Middle frontal gyrus (tissue), 1 donor: ENCODE measurements at regions not wholly inside any gene's neighbourhood (a gene's known extent, or its start where the extent isn't known, plus 50 kb on each side); places are given as distances from the start of the nearest gene placed in this dataset.
A peak's percentile ranks its signal among the peaks of the same experiment; 100 is the strongest.
"Not testable (repeated sequence)": the region's sequence is repeated elsewhere in the genome, so short reads cannot be mapped to it uniquely, and the experiment has no call there.

Source experiments
- DNase-seq: peaks from one replicate; pipeline ENCODE4 v3.0.0-alpha.2; 2015; ENCODE audit warnings: low spot score; ENCODE audit errors: extremely low spot score

DNA sequence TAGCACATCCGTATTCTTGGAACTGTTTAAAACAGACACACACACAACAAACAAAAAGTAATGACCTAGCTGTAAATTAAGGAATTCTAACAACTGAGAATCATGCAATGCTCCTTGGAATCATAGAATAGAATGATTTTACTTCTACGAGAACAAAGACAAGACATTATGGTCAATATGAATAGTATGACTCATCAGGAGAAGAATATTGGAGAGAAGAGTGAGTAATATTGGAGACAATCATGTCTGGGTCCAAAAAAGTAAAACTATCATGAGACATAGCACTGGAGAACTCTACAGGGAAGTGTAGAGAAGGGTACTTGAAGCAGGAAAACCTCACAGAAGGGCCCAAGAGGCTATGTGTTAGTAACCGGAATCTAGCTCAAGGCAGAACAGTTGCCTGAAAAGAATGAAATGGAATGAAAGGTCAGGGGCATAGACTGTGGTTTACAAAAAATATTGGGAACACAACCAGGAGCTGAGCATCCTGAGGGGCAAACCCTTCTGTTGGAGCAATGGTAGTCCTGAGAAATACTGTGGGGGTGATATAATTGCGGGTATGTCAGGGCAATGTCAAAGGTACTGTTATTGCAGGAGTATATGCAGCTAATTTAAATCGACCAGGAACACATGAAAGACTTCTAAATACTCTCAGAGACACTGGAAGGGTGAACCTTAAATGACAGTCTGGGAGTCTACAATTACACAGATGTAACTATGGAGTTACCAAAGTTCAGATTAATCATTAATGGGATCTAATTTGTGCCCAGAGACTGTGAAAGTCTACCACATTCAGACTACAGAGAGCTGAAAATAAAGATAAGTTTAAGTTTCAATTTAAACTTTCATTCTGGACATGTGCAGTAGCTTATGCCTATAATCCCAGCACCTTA lies 201.2 kb downstream of the BCHE start:
- DNase-seq: no peak

DNA sequence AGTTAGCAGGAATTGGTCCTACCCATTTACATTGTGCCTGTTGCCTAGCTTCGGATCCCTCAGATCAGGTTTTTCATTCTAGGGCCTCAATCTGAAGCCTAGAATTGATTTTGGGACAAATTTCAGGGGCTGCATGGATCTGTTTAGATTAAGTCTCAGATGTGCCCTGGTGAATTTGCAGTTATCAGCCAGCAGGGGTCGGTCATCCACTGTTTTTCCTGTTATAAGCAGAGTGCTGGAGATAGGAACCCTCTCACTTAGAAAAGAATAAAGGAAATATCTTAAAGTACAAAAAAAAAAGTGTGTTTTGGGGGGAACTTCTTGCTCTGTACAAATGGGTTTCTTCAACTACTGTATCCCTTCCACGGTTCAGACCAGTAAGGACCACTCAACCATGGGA lies 212.5 kb downstream of the BCHE start:
- no peak for DNase-seq

DNA sequence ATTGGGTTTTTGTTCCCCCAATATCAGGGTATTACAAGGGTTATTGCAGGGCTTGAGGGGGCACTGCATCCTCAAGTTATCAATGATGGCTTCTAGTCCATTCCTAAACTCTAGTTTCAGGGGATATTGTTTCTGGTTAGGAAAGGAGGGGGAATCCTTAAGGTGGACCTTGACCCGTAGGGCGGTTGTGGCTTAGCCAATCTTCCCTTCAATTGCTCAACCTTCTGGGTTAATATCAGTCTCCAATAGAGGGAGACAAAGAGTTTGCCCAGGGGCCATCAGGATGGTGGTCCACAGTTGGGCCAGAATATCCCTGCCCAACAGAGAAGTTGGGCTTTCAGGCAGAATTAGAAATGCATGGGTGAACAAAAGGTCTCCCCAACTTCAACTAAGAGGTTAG lies 214.9 kb downstream of the BCHE start:
- no peak for DNase-seq

DNA sequence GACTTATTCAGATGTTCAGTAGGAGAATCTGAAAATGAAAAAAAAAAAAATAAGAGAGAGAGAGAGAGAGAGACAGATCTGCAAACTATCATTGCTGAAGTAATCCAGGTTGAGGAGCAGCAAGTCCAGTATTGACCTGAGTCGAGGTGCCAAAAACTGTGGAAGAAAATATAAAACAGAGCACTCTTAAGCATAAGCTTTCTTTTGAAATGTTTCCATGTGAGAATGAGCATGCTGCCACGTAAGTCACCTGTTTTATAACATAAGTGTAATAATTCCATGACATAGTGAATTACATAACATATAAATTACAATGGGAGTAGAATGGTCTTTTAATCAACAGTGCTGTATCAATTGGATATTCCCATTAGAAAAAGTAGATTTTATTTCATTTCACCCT lies 218.2 kb downstream of the BCHE start:
- DNase-seq: no peak

DNA sequence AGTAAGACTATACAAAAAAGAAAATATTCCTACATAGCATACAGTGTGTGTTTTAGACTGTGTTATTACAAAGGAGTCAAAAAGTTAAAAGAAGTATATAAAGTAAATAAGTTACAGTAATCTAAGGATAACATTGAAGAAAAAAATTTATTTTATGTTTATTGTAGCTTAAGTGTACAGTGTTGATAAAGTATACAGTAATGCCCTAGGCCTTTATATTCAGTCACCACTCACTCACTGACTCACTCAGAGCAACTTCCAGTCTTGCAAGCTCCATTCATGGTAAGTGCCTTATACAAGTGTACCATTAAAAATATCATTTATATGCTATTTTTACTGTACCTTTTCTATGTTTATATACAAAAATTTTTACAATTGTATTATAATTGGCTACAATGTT lies 220.1 kb downstream of the BCHE start:
- DNase-seq: no peak

DNA sequence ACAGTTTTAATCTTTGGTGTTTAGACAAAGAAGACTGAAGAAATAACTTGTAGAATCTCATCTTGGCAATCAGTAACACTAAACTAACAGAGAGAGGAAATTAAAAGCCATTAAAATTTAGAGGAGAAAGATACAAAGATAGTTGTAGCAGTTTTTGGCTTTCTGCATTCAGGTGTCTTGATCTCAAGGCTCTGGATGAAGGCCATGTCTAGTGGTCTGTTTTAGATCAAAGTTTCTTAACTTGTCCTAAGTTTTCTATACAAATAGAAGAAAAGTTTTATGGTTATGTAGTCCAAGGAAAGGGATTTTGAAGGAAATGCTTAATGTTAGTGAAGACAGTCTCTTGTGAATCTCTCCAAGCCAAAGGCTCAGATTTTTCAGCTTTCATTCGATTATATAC lies 222.9 kb downstream of the BCHE start:
- no peak for DNase-seq

DNA sequence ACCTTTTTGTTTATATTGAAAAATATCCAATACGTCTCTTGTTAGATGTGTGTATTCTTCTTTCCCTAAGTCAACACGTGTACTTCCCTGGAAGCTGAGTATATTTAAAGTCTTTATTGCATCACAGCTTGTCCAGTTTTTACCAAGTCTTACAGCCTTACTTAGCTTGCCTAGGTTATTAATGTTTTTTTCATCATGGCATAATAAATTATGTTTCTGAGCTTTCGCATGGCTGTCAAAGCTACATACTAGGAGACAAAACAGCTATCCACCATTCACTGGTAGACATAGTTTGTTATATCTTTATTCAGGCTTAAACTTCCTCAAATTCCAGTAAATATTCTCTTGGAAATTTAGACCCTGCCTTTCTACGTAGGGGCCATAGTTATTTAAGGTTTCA lies 224.2 kb downstream of the BCHE start:
- DNase-seq: no peak

DNA sequence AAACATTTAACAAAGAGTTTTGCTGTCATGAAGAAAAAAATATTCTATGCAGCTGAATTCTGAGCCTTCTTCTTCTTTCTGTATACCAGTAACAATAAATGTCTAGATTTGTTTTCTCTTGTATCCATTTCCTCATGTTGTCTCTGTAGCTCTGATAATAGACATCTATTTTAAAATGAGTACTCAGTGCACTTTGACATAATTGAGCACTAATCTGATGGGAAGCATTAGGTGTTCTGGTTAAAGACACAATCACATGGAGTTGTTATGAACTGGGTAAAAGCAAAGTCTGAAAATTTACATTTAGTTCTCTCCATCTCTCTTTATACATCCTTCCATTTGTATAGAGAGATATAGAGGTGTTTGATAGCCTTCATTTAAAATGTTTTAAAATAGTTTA lies 230.0 kb downstream of the BCHE start:
- DNase-seq: no peak

DNA sequence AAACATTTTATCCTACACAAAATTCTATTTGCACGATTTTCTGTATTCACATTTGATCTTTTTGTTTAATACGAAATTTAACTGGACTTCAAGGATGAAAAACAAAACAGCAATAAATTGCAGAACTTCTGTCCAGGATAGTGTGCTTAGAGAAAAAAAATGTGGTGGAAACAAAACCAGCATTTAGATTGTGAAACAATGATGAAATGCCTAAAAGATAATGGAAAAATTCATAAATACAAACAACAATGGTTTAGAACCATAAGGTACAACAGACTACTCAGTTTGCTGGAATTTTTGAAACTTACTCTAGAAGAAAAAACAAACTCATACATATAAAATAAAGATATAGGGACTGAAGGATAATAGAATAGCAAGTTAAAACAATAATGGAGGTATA lies 234.0 kb downstream of the BCHE start:
- no peak for DNase-seq

DNA sequence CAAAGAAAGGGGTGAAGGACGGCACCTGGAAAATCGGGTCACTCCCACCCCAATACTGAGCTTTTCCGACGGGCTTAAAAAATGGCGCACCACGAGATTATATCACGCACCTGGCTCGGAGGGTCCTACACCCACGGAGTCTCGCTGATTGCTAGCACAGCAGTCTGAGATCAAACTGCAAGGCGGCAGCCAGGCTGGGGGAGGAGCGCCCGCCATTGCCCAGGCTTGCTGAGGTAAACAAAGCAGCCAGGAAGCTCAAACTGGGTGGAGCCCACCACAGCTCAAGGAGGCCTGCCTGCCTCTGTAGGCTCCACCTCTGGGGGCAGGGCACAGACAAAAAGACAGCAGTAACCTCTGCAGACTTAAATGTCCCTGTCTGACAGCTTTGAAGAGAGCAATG lies 264.7 kb downstream of the BCHE start:
- DNase-seq: not testable (repeated sequence)

DNA sequence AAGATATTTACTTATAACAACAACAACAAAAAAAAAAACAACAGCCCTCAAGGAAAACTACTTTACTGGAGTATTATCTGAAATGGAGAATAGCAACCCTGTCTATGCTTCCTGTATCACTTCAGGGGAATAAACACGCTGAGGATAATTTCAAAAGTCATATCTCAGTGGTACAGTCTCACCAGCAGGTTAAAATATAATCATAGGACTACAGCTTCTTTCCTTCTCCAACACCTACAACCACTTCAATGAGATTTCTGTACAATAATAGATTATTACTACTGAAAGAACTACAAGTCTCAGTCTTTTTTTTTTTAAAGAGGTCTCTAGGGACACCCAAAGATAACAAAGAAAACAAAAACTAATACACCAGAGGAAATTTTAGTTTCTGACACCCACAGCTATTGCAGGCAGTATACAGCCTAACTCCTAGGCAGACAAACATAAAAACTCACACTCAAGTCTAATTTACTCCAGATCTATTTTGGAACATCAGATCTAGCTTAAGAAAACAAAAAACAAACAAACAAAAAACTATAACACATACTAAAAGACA lies 268.2 kb downstream of the BCHE start:
- no peak for DNase-seq

DNA sequence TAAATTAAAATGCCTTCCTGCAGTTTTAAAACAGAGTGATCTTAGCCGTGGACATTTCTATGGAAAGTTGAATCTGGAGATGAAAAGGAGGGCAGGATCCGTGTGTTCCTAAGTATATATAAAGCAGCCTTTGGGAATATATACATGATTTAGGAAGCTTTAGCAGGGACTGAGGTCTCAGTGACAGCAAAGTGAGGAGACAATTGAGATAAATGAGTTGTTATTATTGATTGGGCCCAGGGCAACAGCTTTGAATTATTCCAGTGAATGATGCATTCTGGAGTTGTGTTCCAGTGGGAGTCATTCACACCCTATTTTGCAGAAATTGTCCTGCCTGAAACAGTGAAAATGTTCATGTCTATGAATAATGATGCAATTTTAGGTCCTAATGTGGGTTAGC lies 281.4 kb downstream of the BCHE start:
- DNase-seq: no peak

DNA sequence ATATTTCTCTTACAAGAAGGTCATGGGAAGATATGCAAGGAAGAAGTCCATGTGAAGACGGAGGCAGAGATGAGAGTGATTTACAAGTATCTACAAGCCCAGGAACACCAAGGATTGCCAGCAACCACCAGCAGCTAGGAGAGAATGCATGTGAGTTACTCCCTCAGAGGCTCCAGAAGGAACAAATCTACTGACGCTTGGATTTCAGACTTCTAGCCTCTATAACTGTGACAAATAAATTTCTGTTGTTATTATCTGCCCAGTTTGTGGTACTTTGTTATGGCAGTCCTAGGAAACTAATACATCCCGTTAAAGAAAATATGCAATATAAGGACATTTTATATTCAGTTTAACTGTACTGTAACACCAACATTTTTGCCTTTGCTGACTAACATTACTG lies 283.9 kb downstream of the BCHE start:
- no peak for DNase-seq

DNA sequence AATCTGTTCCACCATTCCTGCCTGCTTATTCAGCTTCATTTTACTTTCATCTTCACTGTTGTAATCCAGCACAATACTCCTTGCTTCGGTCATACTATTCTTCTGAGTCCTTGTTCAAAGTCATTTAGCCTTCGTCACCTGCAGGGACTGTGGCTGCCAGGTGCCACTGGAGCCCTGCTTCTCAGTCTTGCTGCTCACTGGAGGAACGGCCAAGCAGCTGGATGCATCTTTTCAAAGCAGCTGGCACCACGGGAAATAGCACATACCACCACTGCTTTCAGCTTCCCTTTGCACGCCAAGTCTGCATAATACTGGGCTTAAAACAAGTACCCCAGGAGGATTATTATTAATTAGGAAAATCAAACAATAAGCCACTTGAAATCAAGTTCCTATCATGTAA lies 287.6 kb downstream of the BCHE start:
- DNase-seq: no peak

DNA sequence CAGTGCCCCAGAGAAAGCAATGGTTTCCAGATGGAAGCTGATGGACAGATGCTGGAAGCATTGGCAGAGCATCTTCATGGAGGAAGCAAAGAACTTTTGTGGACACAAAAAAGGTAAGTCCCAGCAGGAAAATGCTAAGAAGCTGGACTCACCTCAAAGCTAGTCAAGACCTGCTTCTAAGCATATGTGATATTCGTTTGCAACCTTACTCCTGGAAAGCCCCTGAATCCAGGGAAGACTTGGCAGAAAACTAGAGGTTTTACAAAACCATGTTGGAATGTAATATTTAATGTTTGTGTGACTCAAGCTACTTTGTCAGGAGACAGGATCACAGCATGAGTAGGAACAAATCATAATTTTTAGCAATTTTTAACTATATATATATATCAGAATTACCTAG lies 288.2 kb downstream of the BCHE start:
- no peak for DNase-seq

DNA sequence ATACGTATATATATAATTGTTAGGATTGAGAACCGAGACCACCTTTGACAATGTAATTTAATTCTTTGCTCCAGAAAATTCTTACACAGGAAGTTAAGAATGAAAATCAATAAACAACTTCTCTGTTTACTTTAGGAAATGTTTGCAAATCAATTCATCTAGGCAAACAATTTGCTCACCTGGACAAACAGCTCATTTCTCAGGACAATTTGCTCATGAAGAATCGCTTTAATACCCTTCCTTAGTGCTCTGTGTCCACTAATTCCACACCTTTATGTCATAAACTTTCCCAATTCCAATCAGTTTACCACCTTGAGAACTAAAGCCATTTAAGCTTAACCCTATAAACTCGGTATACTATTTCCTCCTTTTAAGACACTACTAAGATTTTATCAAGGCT lies 292.2 kb downstream of the BCHE start:
- no peak for DNase-seq

DNA sequence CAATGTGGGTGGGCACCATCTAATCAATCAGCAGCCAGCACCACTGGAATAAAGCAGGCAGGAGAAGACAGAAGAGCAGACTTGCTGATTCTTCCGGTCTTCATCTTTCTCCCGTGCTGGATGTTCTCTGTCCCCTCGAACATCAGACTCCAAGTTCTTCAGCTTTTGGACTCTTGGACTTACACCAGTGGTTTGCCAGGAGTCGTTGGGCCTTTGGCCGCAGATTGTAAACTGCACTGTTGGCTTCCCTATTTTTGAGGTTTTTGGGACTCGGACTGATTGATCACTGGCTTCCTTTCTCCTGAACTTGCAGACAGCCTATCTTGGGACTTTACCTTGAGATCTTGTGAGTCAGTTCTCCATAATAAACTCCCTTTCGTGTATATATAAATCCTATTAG lies 292.8 kb downstream of the BCHE start:
- no peak for DNase-seq

DNA sequence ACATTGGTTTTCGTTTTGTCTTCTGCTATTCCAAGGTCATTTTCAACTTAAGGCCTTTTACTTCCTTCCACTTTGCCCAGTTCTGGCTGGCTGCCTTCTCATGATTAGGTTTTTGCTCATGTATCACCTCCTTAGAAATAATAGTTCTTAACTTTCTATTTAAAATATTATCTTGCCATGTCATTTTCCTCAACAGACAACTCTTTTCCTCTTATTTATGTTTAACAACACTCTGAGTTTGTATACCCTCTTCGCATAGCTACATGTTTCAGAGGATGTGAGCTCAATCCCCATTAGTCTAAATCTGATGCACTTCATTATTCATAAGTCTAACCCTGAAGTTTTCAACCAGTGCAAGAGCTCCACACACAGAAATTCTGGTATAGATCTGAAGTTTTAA lies 299.1 kb downstream of the BCHE start:
- no peak for DNase-seq

DNA sequence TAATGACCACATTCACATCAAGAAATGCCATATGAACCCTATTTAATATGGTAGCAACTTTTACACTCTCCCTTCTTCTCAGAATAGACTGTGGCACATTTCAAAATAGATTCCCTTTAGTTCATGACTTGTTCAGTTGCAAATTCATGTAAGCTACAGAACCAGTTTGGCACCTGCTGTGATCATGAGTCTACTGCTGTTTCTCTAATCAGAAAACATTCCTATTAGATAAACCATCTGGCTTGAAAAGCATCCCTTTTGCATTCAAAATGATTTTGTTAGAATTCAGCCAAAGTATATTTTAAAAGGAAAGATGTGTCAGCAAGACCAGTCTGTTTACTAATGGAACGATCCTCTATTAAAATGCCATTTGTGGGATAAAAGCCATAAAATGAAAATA lies 304.4 kb downstream of the BCHE start:
- peak; percentile 8 for DNase-seq

DNA sequence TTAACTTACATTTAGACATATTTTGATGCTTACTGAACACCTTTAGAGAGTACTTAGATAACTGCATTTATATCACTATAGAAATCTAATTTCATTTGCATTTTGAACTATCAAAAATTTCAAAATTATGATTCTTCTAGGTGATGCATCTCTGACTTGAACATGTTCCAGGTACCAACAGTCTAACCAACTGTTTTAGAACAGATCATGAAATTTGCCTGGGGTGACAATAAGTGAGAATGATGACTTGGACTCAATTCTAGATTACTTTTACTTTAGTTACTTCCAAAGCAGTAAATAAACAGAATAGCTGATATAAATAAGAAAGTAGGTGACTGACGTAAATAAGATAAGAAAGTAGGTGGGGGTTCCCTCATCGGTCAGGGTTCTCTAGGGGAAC lies 307.8 kb downstream of the BCHE start:
- no peak for DNase-seq

DNA sequence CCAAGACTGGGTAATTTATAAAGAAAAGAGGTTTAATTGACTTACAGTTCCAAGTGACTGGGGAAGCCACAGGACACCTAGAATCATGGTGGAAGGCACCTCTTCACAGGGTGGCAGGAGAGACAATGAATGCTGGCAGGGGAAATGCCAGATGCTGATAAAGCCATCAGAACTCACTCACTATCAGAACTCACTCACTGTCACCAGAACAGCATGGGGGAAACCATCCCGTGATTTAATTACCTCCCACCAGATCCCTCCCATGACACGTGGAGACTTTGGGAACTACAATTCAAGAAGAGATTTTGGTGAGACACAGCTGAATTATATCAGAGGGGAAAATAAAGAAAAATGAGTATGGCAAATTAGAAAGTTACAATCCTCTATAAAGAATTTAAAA lies 310.9 kb downstream of the BCHE start:
- no peak for DNase-seq

DNA sequence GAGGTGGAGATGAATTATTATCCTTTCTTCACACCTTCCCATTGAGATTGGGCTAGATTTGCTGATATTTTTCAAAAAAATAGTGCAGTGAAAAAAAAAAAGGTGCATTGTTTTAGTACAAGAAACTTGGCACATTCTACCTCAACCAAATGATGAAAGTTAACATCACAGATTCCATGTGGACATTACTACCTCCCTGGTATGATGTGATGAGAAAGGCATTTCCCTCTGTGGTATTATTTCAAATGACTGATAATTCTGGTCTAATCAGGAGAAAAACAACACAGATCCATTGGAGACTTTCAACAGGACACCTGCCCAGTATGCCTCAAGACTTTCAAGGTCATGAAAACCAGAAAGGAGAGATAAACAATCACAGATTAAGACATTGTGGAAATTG lies 313.4 kb downstream of the BCHE start:
- DNase-seq: no peak

DNA sequence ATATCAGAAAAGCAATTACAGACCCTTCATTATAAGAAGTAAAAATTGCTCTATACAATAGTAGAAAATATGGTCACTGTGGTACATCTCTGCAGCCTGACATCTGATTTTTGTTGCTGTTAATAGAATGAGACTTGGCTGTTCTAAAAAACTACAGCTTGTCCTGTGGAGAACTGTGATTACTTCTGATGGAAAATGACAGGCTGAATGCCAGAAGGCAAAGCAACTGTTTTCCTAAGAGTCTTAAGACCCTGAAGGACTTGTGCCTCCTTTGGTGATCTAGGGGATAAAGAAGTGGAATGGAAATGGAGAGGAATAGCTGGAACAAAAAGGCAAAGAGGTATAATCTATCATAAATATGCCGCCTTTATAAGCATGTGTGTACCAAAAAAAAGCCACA lies 314.8 kb downstream of the BCHE start:
- DNase-seq: no peak
